Large intestine (tissue), 3 donors: ENCODE measurements at regions not wholly inside any gene's neighbourhood (a gene's known extent, or its start where the extent isn't known, plus 50 kb on each side); places are given as distances from the start of the nearest gene placed in this dataset.

Experiments
- DNase-seq, 2 donors: peaks; one replicate each; pipeline versions ENCODE4 v3.0.0 to v3.0.0-alpha.2; 2013
- H3K27ac ChIP-seq: one replicate; pipeline ENCODE4 v1.5.1; 2013; ENCODE audit warnings: low read length
- H3K27me3 ChIP-seq: 2 replicates; pipeline ENCODE4 v1.6.1; 2013; ENCODE audit warnings: low read length; ENCODE audit not compliant: control insufficient read depth, insufficient read depth
- H3K36me3 ChIP-seq: 2 replicates; pipeline ENCODE4 v1.6.1; 2013; ENCODE audit warnings: low read length; ENCODE audit not compliant: control insufficient read depth, insufficient read depth
- H3K4me1 ChIP-seq: one replicate; pipeline ENCODE4 v1.6.1; 2013; ENCODE audit warnings: low read length; ENCODE audit not compliant: control insufficient read depth, insufficient read depth
- H3K4me3 ChIP-seq: one replicate; pipeline ENCODE4 v1.5.1; 2013; ENCODE audit warnings: low read length
- H3K9me3 ChIP-seq: one replicate; pipeline ENCODE4 v1.6.1; 2013; ENCODE audit warnings: mild to moderate bottlenecking, low read depth, low read length, moderate library complexity; ENCODE audit not compliant: control insufficient read depth
- WGBS: methylation state at CpG from one replicate; pipeline ENCODE4 v1.1.5; 2013; ENCODE audit warnings: low lambda C conversion rate; ENCODE audit not compliant: insufficient coverage; 5-methylcytosine and 5-hydroxymethylcytosine counted together

DNA sequence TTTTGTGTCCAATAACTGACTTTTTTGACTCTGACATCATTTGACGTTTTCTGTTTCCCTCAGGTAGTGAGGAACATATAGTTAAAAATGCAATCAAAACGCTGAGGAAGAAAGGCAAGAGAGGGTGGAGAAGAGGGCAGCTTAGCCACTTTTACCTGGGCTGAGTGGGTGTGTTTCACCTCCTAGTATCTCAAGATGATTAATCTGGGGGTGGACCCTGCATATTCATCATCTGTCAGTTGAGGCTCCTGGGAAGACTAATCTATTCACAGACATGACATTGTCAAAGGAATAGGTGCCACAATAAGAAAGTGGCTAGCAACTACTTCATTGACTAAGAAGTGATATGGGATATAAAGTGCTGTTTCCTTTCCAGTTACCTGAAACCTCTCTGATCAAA, 331.5 kb upstream of the RARB start:
- no peak for DNase-seq
- Histone ChIP-seq H3K4me3 (no peak overlapping the region), H3K9me3 (no peaks in the 10 kb centered on the region), H3K27me3 (no peaks in the 10 kb centered on the region), H3K36me3 (no peaks in the 10 kb centered on the region), H3K27ac (no peak overlapping the region), H3K4me1 (no peaks in the 10 kb centered on the region)
- 100% methylated on average over 1 of the region's 2 CpGs for WGBS

DNA sequence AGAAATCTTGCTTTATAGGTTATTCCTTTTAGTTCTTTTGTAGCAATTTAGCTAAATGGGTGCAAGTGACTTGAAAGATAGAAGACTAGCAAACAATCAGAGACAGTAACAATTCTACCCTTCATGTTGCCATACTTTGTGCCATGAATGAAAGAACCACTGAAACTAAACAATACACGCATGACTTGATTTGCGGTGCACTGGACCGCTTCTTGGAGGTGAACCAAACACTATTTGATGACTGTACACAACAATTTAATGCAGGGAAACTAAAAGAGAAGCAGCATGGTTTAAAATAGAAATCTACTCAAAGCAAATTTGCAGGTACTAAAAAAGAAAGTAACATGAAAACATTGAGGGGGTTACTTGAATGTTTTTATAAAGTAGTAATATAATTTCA, 331.0 kb upstream of the RARB start:
- H3K36me3 ChIP-seq: no peaks in the 10 kb centered on the region
- WGBS: 90% methylated on average over 2 of the region's 3 CpGs
- no peak overlapping the region for H3K27ac ChIP-seq
- H3K9me3 ChIP-seq: no peaks in the 10 kb centered on the region
- H3K27me3 ChIP-seq: no peaks in the 10 kb centered on the region
- no peak for DNase-seq
- no peaks in the 10 kb centered on the region for H3K4me1 ChIP-seq
- H3K4me3 ChIP-seq: no peak overlapping the region

DNA sequence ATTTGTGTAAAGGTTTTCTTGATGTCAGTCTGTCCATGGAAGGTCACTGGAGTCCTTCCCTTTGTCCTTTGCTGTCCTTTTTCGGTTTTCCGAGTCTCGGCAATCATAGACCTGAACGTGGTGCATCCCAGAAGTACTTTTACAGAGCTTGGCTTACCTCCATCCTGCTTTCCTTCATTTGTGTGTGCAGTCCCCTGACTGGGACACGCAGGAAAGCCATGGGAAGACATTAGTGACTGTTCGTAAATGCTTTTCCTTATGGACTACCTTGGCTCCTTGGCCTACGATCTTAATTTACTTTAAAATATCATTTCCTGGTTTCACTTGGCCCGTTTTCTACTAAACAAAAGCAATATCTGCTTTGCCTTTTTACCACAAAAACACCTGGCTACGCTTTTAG, 328.4 kb upstream of the RARB start:
- WGBS: 93% methylated on average over 2 of the region's 9 CpGs

DNA sequence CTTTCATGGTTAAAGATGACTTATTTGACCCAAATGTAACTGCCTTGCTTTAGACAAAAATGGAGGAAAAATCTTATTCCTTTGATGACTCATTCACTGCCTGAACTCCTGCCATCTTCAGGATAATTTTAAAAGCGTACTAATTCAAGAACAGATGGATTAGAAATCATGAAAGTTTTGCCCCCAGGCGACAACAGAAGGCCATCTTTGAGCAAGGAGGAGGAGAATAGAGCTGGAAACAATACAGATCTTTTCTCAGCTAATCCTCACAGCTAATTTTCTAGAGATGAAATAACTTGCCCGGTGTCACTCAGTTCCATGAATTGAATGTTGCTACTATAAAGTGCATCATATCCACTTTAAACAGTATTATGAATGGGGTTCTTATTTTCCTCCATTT, 324.7 kb upstream of the RARB start:
- H3K36me3 ChIP-seq: no peaks in the 10 kb centered on the region
- H3K4me1 ChIP-seq: no peaks in the 10 kb centered on the region
- WGBS: 100% methylated on average over 1 of the region's 3 CpGs
- no peak overlapping the region for H3K27ac ChIP-seq
- DNase-seq: no peak
- no peak overlapping the region for H3K4me3 ChIP-seq
- no peaks in the 10 kb centered on the region for H3K9me3 ChIP-seq
- no peaks in the 10 kb centered on the region for H3K27me3 ChIP-seq

More for the DNA sequence above, 328.4 kb upstream of the RARB start:
- H3K4me1 ChIP-seq: no peaks in the 10 kb centered on the region
- no peaks in the 10 kb centered on the region for H3K27me3 ChIP-seq
- no peak overlapping the region for H3K4me3 ChIP-seq
- H3K9me3 ChIP-seq: no peaks in the 10 kb centered on the region
- H3K36me3 ChIP-seq: no peaks in the 10 kb centered on the region
- no peak overlapping the region for H3K27ac ChIP-seq
- DNase-seq: no peak

DNA sequence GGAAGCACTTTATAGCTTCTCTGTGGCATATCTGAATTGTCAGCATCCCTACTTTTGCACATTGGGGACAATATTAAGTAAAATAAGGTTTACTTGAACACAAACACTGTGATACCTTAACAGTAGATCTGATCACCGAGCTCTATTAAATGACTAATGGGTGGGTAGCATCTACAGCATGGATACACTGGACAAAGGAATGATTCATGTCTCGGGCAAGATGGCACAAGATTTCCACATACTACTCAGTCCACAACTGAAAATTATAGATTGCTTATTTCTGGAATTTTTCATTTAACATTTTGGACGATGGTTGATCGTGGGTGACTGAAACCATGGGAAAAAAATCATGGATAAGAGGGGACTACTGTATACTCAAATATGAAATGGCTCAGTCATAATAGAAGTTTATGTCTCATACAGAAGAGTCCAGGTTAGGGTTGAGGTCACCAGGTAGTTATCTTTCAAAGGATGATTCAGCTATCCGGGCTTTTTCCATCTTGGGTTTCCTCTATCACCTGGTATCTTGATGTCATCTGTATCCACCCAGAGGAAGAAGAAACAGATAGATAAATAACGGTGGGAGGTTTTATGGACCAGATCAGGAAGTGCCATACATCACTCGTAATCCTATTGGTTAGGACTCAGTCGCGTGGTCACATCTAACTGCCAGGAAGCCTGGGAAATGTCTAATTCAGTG, 320.0 kb upstream of the RARB start:
- no peaks in the 10 kb centered on the region for H3K27me3 ChIP-seq
- WGBS: 100% methylated on average over 4 of the region's 9 CpGs
- no peaks in the 10 kb centered on the region for H3K4me1 ChIP-seq
- H3K27ac ChIP-seq: no peak overlapping the region
- no peak for DNase-seq
- no peak overlapping the region for H3K4me3 ChIP-seq
- H3K9me3 ChIP-seq: no peaks in the 10 kb centered on the region
- no peaks in the 10 kb centered on the region for H3K36me3 ChIP-seq

DNA sequence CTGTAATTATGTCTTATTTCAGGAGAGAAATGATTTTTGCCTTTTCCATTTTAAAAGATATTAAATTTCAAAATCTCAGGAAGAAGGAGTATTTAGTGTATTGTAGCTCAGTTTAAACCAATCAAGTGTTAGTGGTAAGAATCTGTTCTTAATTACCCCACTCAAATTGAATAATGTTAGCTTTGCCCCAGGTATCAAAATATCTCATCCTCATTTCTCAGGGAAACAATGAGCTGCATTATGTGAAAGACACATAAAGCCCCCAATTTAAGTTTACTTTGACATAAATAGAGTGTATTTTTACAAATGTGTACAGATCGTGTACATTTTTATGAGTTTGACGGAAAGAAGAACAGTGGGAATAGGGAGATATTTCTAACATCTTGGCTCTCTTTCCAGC, 317.4 kb upstream of the RARB start:
- Histone ChIP-seq H3K36me3 (no peaks in the 10 kb centered on the region), H3K27me3 (no peaks in the 10 kb centered on the region), H3K4me3 (no peak overlapping the region), H3K4me1 (no peaks in the 10 kb centered on the region), H3K9me3 (no peaks in the 10 kb centered on the region), H3K27ac (no peak overlapping the region)
- DNase-seq: no peak
- WGBS: no CpG with 5 or more reads among the region's 2 CpGs

DNA sequence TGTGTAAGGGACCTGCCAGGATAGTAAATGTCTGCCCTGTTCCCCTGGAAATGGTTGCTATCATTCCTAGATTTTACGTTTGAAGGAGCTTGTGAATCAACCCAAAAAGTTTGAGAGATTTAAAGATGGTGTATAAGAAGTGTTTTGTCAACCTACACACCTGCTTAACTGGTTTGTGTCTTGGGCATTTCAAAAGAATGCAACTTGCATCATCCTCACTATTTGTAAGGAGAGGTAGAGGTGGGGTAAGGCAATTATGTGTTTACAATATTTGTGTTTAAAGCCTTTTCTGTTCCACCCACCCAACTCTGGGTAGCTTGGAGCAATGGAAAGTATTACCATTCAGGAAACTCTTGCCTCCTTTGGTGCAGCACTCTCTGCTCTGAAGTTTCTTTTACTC, 314.2 kb upstream of the RARB start:
- Histone ChIP-seq H3K9me3 (no peaks in the 10 kb centered on the region), H3K4me1 (no peaks in the 10 kb centered on the region), H3K27me3 (no peaks in the 10 kb centered on the region), H3K27ac (no peak overlapping the region), H3K36me3 (no peaks in the 10 kb centered on the region), H3K4me3 (no peak overlapping the region)
- no CpG with 5 or more reads among the region's 1 CpG for WGBS
- no peak for DNase-seq

DNA sequence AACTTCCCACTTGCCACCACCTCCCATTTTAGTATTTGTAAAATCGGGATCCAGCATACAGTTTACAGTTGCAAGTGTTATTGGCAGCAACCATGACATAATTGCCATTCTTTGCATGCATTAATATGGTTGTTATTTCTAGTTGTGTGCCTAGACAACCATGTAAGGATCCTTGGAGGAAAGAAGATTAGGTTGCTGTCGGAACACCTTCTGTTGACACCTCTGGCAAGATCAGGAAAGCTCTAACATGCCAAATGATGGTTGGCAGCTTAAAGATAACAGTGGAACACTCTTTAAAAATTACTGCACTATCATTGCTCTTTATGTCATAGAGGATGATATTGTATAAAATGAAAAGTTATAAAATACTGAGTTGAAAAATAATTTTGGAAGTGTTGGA, 313.5 kb upstream of the RARB start:
- no peaks in the 10 kb centered on the region for H3K9me3 ChIP-seq
- no peak overlapping the region for H3K27ac ChIP-seq
- no CpG with 5 or more reads among the region's 2 CpGs for WGBS
- no peaks in the 10 kb centered on the region for H3K4me1 ChIP-seq
- H3K27me3 ChIP-seq: no peaks in the 10 kb centered on the region
- H3K36me3 ChIP-seq: no peaks in the 10 kb centered on the region
- DNase-seq: no peak
- H3K4me3 ChIP-seq: no peak overlapping the region

DNA sequence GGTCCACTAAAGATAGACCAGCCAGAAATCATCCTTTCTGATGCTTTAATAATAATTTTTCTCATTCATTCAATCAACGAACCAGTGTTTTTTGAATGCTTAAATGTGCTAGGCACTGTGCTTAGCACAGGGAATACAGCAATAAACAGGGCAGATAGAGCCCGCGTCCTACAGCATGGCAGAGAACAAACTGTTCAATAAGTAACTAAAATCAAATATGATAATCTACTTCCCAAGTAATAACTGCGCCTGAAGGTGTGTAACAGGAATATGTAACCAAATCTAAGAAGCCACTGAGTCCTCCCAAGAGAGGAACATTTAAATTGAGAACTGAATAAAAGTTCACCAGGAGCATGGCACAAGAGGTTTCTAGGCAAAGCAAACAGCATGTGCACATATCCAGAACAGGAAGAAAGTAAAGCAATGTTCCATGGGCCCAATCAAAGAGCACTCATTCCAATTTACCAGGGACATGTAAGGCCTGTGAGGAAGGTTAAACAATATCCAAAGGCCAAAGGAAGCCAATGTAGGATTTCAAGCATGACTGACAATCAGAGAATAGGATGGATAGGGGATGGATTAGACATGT, 311.0 kb upstream of the RARB start:
- H3K36me3 ChIP-seq: no peaks in the 10 kb centered on the region
- H3K4me1 ChIP-seq: no peaks in the 10 kb centered on the region
- no peak for DNase-seq
- no peak overlapping the region for H3K4me3 ChIP-seq
- H3K27ac ChIP-seq: no peak overlapping the region
- 50% methylated on average over 2 of the region's 4 CpGs for WGBS
- no peaks in the 10 kb centered on the region for H3K9me3 ChIP-seq
- H3K27me3 ChIP-seq: no peaks in the 10 kb centered on the region

DNA sequence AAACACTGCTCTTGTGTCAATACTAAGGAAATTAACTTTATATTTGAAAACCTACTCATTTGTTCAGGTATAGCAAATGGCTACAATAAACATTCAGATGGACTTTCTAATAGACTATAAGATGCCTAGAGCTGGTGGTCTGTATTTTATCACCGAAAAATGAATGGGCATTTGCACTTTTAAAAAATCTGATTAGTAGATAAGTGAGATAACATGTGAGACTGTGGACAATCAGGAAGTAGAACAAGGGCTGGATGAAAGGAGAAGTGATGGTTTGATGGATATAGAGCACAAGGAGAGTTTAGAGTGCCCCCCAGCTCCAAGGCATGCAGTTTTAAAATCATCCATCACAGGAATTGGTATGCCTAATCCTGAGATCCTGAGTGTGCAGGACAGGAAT, 308.4 kb upstream of the RARB start:
- 100% methylated on average over 1 of the region's 1 CpG for WGBS
- H3K9me3 ChIP-seq: no peaks in the 10 kb centered on the region
- DNase-seq: no peak
- no peaks in the 10 kb centered on the region for H3K4me1 ChIP-seq
- no peak overlapping the region for H3K4me3 ChIP-seq
- H3K36me3 ChIP-seq: no peaks in the 10 kb centered on the region
- no peak overlapping the region for H3K27ac ChIP-seq
- H3K27me3 ChIP-seq: no peaks in the 10 kb centered on the region

DNA sequence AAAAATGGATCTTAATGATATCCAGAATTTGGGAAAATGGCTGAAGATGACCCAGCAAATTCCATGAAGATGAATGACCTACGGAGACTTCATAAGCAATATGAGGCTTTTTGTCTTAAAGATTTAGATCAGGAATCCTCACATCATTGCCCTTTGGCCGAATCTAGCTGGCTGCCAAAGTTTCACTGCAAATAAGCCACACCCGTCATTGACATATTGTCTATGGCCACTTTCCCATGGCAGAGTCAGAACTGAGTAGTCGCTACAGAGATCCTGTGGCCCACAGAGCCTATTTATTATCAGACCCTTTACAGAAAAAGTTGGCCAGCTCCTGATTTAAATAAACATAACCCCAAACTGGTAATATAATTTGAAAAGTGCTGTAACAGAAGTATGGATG, 307.4 kb upstream of the RARB start:
- Histone ChIP-seq H3K9me3 (no peaks in the 10 kb centered on the region), H3K27me3 (no peaks in the 10 kb centered on the region), H3K36me3 (no peaks in the 10 kb centered on the region), H3K4me1 (no peaks in the 10 kb centered on the region), H3K4me3 (no peak overlapping the region), H3K27ac (no peak overlapping the region)
- no peak for DNase-seq
- WGBS: 14% methylated on average over 1 of the region's 4 CpGs
